NCI-H1694 (cell line): ENCODE measurements at regions not wholly inside any gene's neighbourhood (a gene's known extent, or its start where the extent isn't known, plus 50 kb on each side); places are given as distances from the start of the nearest gene placed in this dataset.

Experiments used
- DNase-seq: peaks from one replicate; lab custom pipeline; 2025; lab: John Stamatoyannopoulos, UW

GRCh38 chr6:12423832-12424231, 133.7 kb downstream of the EDN1 start:
- no peak for DNase-seq

DNA sequence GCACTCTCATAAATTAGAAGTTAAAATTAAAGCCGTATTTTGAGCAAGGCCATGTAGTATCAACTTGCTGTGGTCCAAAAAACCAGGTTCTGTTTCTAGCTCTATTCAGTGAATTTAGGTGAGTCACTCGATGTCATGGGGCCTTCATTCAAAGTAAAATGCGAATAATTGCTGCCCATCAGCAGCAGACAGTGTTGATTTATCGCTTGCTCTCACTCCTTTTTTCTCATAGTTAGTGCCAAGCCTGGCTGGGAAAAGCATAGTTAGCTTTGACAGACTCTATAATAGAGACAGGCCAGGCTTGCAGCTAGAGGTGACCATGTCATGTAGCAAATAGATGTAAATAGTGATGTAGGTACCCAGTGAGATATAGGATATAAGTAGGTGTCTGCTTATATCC, 136.0 kb downstream of the EDN1 start:
- DNase-seq: no peak

- DNase-seq: no peak
Observed at GRCh38 chr6:12431023-12431422, 140.9 kb downstream of the EDN1 start.

DNA sequence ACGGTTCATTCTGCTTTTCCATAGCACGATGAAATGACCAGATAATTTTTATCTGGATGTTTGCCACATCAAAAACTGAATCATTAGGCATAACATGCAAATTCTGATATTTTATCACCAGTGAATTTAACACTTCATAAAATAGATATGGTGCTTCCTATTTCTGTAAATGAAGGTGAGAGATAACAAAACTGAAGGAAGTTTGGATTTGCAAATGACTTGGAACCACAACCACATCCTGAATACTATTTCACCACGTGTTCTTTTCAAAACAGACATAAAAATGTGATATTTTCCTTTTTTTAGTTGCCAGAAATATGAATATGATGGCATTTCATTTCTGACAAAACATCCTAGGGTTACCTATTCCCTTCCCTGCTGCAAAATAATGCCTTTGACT, 146.1 kb downstream of the EDN1 start:
- DNase-seq: no peak

DNA sequence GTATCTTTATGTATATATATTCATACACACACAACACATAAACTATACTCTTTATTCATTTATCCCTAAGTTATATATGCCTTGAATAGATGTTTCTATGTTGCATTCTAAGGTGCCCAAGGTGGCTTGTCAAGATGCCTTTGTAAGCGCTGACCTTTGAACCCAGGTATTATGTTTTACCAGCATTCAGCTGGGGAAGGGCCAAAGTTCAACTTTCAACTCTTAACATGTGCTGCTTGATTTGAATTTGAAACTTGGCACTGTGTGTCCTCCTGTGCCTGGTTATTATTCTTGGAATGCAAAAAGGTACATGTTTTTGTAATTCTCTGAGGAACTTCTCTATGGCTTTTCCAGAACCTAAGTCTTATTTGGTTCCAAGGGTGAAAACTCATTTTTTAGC, 146.5 kb downstream of the EDN1 start:
- DNase-seq: no peak

DNA sequence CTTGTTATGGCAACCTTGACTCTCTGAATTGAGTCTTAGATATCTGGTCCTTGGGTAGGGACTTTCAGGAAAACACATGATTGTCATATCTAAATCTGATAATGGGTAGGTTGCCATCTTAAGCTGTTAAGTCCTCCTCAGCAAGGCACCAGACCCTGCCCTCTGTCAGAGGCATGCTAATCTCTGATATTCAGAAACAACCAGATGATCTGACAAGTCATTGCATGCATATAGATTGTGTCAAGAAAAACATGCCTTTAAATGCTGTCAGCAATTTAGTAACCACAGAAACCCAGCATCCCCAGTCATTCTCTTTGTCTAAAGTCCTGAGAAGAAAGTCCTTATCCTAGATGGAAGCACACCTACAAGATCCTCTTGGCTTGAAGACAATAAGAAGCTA, 149.1 kb downstream of the EDN1 start:
- DNase-seq: no peak

DNA sequence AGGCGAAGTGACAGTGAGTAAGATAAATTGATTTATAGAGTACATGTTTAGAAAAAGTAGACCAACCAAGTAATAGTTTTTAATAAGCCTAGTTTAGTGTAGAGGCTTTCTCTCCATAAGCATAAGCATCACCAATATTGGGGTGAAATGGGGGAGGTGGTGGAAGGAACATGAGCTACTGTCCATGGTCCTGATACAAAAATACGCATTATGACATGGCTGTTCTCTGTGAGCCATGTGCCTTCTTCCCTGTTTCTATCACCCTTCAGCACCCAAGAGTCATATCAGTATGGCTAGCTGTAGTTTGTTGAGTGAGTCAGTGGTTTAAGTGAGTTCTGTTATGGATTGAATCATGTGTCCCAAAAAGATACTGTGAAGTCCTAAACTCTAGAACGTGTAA, 150.8 kb downstream of the EDN1 start:
- DNase-seq: no peak

- no peak for DNase-seq
Observed at GRCh38 chr6:12442455-12442854, 152.3 kb downstream of the EDN1 start.

GRCh38 chr6:12446394-12446793, 156.2 kb downstream of the EDN1 start:
- no peak for DNase-seq

DNA sequence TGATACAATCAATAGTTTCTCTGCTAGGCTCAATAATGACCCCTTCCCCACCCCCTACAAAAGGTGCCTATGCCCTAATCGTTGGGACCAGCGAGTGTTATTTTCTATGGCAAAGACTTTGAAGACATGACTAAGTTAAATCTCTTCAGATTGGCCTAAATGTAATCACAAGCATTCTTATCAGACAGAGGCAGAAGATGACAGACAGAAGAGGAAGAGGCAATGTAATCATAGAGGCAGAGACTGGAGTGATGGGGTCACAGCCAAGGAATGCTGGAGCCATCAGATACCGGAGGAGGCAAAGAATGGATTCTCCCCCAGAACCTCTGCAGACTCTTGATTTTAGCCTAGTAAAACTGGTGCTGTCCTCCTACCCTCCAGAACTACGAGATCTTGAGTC, 159.3 kb downstream of the EDN1 start:
- no peak for DNase-seq

DNA sequence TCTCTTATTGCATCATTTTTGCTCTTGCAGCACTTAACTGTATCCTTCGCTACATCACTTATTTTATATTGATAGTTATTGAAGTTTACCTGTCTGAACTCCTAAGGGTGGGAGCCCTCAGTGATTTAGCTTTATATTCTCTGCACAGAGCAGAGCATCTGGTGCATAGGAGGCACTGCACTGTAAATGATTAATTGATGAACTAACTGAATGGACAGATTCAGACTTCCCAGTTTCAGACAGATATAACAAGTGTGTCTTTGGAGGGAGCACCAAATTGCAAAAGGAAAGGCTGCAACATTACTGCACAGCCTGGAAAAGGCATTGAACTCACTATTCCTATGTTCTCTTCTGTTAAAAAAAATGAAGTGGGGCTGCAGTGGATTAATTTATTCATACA, 160.3 kb downstream of the EDN1 start:
- DNase-seq: no peak

DNA sequence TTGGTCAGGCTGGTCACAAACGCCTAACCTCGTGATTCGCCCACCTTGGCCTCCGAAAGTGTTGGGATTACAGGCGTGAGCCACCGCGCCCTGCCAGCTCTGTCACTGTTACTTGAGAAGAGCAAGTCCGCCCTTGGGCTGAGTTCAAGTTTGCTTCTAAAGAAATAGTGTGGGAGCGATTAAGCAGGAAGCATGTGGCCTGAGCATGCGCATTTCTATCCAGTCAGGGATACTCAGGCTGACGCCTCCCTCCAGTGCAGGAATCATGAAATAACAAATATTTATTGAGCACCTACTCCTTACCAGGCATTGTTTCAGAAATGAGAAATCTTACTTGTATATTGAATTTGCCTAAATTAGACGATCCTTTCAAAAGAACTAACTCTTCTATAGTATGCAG, 166.2 kb downstream of the EDN1 start:
- DNase-seq: no peak

- DNase-seq: no peak
Observed at GRCh38 chr6:12457094-12457493, 166.9 kb downstream of the EDN1 start.

DNA sequence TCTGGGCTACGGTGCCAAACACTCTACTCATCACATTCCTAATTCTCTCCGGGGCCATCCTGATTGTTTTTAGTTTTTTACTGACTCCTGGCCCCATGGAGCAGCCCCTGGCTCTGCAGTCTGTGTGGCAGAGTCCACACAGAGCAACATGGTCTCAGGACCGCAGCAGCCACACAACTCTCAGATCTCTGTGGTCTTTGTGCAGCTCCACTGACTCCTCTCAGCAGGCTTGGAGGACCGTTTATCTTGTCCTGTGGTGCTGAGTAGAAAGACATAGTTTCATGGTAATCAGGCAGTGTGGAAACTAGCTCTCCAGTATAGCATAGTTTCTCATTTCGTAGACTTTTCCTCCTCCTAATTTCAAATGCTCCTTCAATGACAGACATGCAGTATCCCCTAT, 168.4 kb downstream of the EDN1 start:
- DNase-seq: no peak

DNA sequence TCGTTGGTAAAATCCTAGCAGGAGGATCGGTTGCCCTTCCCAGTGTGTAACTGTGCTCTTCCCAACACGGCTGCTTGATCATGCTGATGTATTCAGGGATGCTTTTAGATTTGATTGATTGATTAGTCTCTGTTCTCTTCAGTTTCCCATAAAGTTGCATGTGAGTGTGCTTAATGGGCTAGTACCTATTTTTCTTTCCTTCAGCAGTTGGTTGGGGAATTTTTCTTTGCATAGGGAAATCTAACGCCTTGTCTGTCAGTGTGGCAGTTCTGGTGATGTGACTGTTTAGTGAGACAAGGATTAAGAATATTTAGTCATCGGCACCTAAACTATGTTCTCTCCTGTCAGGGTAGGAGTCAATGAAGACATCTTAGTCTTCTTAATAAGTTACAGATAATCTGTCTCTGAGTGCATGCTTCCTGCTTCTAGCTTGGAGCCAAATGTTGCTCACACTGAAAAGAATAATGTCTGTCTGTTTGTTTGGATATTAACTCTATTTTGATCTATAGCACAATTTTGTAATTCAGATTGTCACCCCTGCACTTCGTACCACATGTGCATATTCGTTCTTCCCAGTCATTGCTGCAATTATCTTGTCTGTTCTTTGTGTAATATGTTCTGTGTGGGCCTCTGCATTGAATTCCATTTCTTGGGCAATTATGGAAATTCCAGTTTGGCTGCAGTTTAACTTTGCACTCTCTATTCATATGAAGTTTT, 169.9 kb downstream of the EDN1 start:
- DNase-seq: no peak

DNA sequence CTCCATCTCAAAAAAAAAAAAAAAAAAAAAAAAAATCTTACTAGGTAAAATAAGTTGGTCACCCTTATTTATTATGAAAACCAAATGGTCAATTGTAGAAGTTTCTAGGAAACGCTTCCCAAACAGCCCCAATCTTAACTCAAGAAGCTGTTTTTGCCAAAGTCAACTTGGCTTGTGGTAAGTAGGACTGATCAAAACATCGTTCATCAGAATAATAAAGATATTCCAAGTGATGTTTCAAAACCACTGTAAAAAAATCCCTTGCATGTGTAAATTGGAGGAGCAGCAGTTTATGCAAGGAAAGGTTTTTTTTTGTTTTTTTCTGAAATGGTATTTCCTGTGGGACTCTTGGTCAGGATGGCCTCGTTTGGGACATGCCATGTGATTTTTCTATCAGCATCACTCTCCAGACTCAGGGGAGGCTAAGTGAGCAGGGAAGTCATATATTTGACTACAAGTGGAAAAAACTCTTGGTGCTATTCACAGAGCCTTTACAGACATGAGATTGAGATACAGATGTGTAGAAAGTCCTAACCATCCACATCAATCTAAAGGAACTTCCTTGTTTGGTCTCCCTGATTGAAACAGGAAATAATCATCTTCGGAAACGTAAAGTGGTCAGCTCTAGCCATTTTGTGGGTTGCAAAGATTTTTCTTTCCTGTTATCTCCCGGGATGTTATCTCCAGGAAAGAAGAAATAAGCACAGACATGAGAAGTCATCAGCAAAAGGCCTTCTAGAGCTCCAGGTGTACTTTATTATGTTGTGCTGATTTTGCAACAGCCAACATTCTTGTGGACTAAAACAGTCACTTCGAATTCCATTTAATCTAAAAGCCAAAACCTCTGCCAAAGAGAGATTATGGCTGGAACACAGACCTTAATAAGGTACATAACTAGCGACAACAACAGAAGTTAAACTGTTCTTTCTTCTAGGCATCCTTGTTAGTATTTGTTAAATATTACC, 177.8 kb downstream of the EDN1 start:
- DNase-seq: no peak

DNA sequence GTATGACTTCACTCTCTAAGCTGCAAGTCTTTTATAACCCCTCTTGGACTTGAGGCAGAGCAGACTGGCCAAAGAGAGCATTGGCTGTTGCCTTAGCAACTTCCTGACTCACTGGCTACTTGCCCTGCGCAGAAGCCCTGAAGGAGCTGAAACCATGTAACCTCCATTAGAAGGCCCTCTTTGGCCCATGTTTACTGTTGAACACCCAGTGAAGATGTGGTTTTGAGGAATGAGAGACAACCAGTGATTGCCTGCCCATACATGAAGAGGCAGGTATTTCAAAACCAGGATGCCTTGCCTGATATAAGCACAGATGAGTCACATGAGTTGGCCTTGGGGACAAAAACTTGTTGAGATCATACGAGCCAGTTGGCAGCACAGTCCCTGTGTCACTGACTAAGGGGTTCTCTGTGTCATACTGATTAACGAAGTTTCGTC, 182.5 kb downstream of the EDN1 start:
- no peak for DNase-seq

DNA sequence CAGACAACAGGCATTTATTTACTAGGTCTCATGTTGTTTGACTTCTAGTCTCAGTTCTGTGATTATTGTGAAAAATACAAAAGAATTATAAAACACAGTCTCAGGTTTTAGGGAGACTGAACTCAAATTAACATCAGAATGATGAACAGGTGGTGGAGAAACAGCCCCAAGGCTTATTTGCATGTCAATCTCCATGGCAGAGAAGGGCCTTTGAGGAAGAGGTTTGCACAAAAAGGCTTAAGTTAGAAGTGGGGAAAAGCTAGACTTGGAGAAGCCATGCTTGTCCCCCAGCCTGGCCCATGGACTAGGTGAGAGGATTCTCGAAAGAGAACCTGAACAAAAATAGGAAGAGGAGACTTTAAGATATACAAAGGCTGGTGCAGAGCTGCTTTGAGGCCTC, 183.3 kb downstream of the EDN1 start:
- no peak for DNase-seq

GRCh38 chr6:12474167-12475140, 184.3 kb downstream of the EDN1 start:
- no peak for DNase-seq

GRCh38 chr6:12476484-12476883, 186.3 kb downstream of the EDN1 start:
- no peak for DNase-seq

- no peak for DNase-seq
Observed at GRCh38 chr6:12477616-12478015, 187.5 kb downstream of the EDN1 start.

- DNase-seq: no peak
Observed at GRCh38 chr6:12478921-12479320, 188.8 kb downstream of the EDN1 start.
